Glutamatergic neuron (in vitro differentiated cells): ENCODE measurements at regions not wholly inside any gene's neighbourhood (a gene's known extent, or its start where the extent isn't known, plus 50 kb on each side); places are given as distances from the start of the nearest gene placed in this dataset.

Experiments used
- DNase-seq: peaks from one replicate; pipeline ENCODE4 v3.0.0; 2022
- H3K27ac Mint-ChIP-seq: one replicate; pipeline ENCODE4 v1.8.0; 2020; ENCODE audit warnings: mild to moderate bottlenecking, mixed read lengths, inconsistent platforms; ENCODE audit not compliant: unreplicated experiment
- H3K27me3 Mint-ChIP-seq: one replicate; pipeline ENCODE4 v1.8.0; 2020; ENCODE audit warnings: mild to moderate bottlenecking, moderate library complexity, mixed read lengths, inconsistent platforms; ENCODE audit not compliant: unreplicated experiment
- H3K36me3 Mint-ChIP-seq: one replicate; pipeline ENCODE4 v1.8.0; 2020; ENCODE audit warnings: mild to moderate bottlenecking, mixed read lengths, inconsistent platforms; ENCODE audit not compliant: unreplicated experiment
- H3K4me1 Mint-ChIP-seq: one replicate; pipeline ENCODE4 v1.8.0; 2020; ENCODE audit warnings: mild to moderate bottlenecking, low read depth, mixed read lengths, inconsistent platforms; ENCODE audit not compliant: unreplicated experiment
- H3K4me3 Mint-ChIP-seq: one replicate; pipeline ENCODE4 v1.8.0; 2020; ENCODE audit warnings: mild to moderate bottlenecking, mixed read lengths, inconsistent platforms; ENCODE audit not compliant: unreplicated experiment
- H3K9me3 Mint-ChIP-seq: one replicate; pipeline ENCODE4 v1.8.0; 2020; ENCODE audit warnings: mild to moderate bottlenecking, moderate library complexity, mixed read lengths, inconsistent platforms; ENCODE audit not compliant: unreplicated experiment
- CTCF ChIP-seq: fragments of 200-600 bp; sonication (generic); IDR thresholded peaks from one replicate; pipeline ENCODE4 v1.5.0; 2021; ENCODE audit not compliant: partially characterized antibody, unreplicated experiment

GRCh38 chr3:157752956-157753786, 250.0 kb upstream of the VEPH1 start:
- peak overlapping the region; percentile 28 for H3K27ac Mint-ChIP-seq
- H3K36me3 Mint-ChIP-seq = no peaks in the 10 kb centered on the region
- H3K27me3 Mint-ChIP-seq = peaks cover 2% of the 10 kb centered on the region
- H3K9me3 Mint-ChIP-seq = no peaks in the 10 kb centered on the region
- DNase-seq = no peak
- no peak for TF ChIP-seq CTCF
- peak overlapping the region; percentile 7 for H3K4me3 Mint-ChIP-seq
- H3K4me1 Mint-ChIP-seq = peaks cover 35% of the 10 kb centered on the region

- Mint-ChIP-seq H3K27me3 (peaks cover 2% of the 10 kb centered on the region), H3K4me1 (peaks cover 31% of the 10 kb centered on the region), H3K27ac (no peak overlapping the region), H3K36me3 (no peaks in the 10 kb centered on the region), H3K9me3 (peaks cover 2% of the 10 kb centered on the region), H3K4me3 (no peak overlapping the region)
- TF ChIP-seq CTCF = no peak
- no peak for DNase-seq
These were observed 249.3 kb upstream of the VEPH1 start for GRCh38 chr3:157752554-157752953.

GRCh38 chr3:157751386-157751785, 248.2 kb upstream of the VEPH1 start:
- Mint-ChIP-seq H3K27me3 (no peaks in the 10 kb centered on the region), H3K36me3 (no peaks in the 10 kb centered on the region)
- no peak for TF ChIP-seq CTCF

GRCh38 chr3:157746391-157746790, 243.2 kb upstream of the VEPH1 start:
- H3K4me3 Mint-ChIP-seq = no peak overlapping the region
- peaks cover 1% of the 10 kb centered on the region for H3K4me1 Mint-ChIP-seq
- peaks cover 2% of the 10 kb centered on the region for H3K27me3 Mint-ChIP-seq
- peaks cover 8% of the 10 kb centered on the region for H3K36me3 Mint-ChIP-seq
- no peak overlapping the region for H3K27ac Mint-ChIP-seq
- no peak for DNase-seq
- H3K9me3 Mint-ChIP-seq = peaks cover 9% of the 10 kb centered on the region
- no peak for TF ChIP-seq CTCF

More at GRCh38 chr3:157751386-157751785, 248.2 kb upstream of the VEPH1 start:
- Mint-ChIP-seq H3K4me1 (peaks cover 28% of the 10 kb centered on the region), H3K4me3 (no peak overlapping the region), H3K27ac (no peak overlapping the region), H3K9me3 (peaks cover 2% of the 10 kb centered on the region)
- no peak for DNase-seq

GRCh38 chr3:157741607-157742006, 238.4 kb upstream of the VEPH1 start:
- Mint-ChIP-seq H3K4me3 (no peak overlapping the region), H3K36me3 (peaks cover 8% of the 10 kb centered on the region), H3K4me1 (no peaks in the 10 kb centered on the region), H3K27me3 (peaks cover 2% of the 10 kb centered on the region), H3K27ac (no peak overlapping the region), H3K9me3 (peaks cover 7% of the 10 kb centered on the region)
- no peak for DNase-seq
- TF ChIP-seq CTCF = no peak
